Mammary epithelial cell (primary cell): ENCODE measurements at regions not wholly inside any gene's neighbourhood (a gene's known extent, or its start where the extent isn't known, plus 50 kb on each side); places are given as distances from the start of the nearest gene placed in this dataset.

Experiments
- CTCF ChIP-seq, 2 donors: IDR thresholded peaks in 1 of 2; conservative IDR thresholded peaks in 1 of 2; 2 replicates each; pipeline ENCODE4 v1.5.1; 2011 to 2012; ENCODE audit warnings: inconsistent platforms in 2 of 2, low read length in 2 of 2, mild to moderate bottlenecking in 2 of 2, control low read depth in 1 of 2, low read depth in 1 of 2; ENCODE audit not compliant: insufficient read depth in 1 of 2; ENCODE audit errors: extremely low read depth in 1 of 2
- EZH2 ChIP-seq: IDR thresholded peaks from 2 replicates; pipeline ENCODE4 v1.6.1; 2012; ENCODE audit warnings: low read length, inconsistent platforms, borderline replicate concordance

DNA sequence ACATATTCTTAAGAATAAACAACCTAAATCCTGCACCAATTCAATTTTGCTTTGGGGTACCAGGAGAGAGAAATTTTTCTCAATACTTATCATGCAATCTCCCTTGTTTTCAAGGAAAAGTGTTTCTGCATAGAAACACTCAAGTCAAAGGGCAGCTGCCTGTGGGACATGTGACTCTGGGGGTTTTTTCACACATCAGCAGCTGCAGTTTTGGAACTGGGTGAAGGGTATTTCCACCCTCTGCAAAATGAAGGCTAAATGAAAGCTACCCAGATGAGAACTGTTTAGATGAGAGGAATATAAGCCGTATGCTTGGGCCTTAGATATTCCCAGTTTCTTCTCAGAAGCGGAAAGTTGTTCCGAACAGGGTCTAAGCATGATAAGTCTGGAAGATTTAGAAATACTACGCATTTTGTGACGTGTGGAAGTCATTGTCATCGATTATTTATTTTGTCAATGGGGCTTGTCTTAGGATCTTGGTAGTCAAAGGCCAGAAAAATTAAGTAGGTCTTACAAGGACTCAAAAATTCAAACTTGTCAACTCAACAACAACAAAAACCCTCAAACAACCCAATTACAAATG is 64.3 kb upstream of the BOD1 start:
- TF ChIP-seq CTCF (conservative IDR thresholded peaks at IDR 0.05 in 1 of 2, IDR thresholded peaks at IDR 0.05 in 1 of 2; ENCODE audit: extremely low read depth in 1 of 2, insufficient read depth in 1 of 2, low read depth in 1 of 2, low read length in 2 of 2): no peak
- no peak for TF ChIP-seq EZH2
